HG03571 (cell line): ENCODE measurements at regions not wholly inside any gene's neighbourhood (a gene's known extent, or its start where the extent isn't known, plus 50 kb on each side); places are given as distances from the start of the nearest gene placed in this dataset.

ENCODE experiments used
- ATAC-seq: cut with Tn5 transposase; IDR thresholded peaks from one replicate; pipeline ENCODE4 v1.9.1; 2021; ENCODE audit not compliant: unreplicated experiment

DNA sequence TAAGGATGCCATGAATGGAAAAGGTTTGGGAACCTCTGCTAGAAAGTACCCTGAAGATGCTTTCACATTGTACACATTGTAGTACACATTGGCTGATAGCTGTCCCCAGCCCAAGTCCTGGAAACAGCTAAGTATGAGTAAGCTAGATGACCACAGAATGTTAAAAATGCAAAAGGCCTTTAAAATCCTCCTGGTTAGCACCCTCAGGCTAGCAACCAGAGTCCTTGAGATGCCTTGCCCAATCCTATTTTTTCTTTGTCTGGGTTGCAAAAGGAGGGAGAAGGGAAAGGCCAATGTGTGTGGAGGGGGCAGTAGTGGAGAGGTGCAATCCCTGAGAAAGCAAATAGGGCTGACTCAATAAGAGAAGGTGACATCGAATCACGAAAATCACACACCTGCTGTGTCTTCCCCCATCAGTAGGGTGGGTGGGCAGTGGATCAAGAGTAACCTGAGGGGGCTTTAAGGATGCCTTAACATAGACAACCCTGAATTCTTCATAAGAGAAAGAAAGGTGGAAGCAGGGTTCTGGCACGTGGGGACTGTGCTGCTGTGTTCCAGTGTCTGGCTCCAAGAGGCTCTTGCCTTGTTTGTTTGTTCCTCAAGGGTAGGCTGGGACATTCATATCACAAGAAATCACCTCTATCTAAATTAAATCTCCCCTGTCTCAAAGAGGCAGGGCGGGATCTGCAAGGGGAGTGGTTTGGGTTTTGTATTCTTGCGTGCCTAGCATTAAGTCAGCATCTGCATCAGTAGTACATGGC lies 266.2 kb upstream of the PLXNA2 start:
- ATAC-seq: no peak

DNA sequence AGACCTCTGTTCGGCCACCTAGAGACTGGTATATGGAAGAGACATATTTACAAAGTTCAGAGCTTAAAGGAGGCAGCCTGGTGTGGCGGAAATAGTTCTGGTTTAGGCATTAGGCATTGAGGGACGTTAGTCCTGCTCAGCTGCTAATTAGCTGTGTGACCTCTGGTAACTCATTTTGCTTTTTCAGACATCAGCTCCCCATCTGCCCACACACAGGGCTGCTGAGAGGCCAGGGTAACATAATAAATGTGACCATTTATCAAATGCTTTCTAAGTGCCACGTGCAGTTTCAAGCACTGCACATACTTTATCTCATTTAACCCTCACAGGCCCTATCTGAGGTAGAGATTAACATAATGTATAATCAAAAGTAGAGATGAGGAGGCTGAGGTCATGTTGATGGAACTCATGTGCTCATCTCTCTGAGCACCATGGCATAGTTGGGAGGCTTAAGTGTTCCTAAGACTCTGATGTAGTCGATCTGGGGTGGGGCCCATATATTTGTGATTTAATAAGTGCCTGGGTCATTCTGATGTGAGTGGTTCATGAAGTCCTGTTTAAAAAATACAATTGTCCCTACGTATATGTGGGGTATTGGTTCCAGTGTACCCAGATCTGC lies 267.2 kb upstream of the PLXNA2 start:
- ATAC-seq: no peak

- no peak for ATAC-seq
Measured at GRCh38 chr1:208513799-208514198, 269.6 kb upstream of the PLXNA2 start.

DNA sequence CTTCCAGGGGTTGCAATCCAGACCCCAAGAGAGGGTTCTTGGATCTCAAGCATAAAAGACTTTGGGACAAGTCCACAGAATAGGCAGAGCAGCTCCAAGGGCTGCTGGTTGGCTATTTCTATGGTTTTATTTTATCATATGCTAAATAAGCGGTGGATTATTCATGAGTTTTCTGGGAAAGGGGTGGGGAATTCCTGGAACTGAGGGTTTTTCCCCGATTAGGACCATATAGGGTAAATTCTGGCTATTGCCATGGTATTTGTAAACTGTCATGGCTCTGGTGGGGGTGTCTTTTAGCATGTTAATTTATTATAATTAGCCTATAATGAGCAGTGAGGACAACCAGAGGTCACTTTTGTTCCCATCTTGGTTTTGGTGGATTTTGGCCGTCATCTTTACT lies 270.9 kb upstream of the PLXNA2 start:
- ATAC-seq: no peak

DNA sequence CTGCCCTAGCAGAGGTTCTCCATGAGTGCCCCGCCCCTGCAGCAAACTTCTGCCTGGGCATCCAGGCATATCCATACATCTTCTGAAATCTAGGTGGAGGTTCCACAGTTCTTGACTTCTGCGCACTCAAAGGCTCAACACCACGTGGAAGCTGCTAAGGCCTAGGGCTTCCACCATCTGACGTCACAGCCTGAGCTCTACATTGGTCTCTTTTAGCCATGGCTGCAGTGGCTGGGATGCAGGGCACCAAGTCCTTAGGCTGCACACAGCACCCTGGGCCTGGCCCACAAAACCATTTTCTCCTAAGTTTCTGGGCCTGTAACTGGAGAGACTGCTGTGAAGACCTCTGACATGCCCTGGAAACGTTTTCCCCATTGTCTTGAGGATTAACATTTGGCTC lies 272.6 kb upstream of the PLXNA2 start:
- ATAC-seq: no peak

GRCh38 chr1:208520438-208521099 lies 276.4 kb upstream of the PLXNA2 start:
- no peak for ATAC-seq

DNA sequence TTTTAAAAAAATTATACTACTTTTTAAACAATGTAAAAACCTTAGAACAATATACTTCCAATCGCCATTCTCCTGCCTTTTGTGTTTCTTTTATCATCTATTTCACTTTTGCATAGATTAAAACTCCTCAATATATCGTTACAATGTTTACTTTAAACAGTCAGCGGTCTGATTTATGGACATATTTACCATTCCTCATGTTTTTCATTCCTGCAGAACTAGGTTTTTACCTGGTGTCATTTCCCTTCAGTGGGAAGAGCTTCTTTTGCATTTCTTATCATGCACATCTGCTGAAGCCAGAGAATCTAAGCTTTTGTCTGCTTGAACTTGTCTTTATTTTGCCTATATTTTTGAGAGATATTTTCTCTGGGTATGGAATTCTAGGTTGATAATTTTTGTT lies 277.4 kb upstream of the PLXNA2 start:
- no peak for ATAC-seq

DNA sequence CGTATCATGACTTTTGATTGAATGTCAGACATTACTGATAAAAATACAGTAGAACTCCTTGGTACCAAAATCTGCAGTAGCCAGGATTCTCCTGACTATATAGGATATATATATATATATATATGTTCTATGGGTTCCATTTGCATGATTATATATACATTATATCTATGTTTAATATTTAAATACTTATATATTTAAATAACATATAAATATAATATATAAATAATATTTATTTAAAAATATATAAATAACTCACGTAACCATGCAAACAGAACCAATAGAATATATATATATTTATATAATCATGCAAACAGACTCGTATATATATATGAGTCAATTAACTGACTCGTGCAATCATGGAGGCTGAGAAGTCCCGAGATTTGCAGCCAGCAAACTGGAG lies 278.8 kb upstream of the PLXNA2 start:
- ATAC-seq: no peak

DNA sequence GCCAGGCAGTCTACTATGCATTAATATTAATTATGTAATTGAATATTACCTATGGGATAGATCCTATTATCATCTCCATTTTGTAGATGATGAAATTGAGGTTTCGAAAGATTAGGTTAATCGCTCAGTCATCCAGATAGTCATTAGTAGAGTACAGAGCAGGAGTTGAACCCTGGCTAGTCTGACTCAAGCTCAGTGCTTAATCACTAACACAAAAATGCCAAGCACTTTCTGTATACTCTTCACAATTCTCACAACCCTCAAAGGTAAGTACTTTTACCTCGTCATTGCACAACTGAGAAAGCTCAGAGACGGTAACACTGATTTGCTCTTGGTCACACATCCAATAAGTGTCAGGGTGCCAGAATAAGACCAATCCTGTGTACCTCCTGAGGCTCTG lies 280.2 kb upstream of the PLXNA2 start:
- ATAC-seq: no peak

DNA sequence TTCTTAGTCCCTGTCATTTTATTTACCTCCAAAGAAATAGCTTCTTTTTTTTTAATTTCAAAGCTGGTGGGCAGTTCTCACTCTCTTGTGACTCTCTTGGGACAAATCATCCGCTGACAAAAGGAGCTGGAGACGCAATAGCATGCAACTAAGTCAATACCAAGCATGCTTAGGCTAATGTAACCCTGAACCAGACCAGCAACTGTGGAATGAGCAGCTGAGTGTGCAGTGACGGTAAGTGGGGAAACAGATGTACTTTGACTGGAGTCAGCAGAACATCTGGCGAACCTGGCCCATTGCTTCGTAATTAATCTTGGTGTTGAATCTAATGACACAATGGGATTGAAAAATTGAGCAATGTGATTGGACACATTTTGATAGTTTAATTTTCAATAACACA lies 280.7 kb upstream of the PLXNA2 start:
- ATAC-seq: no peak

DNA sequence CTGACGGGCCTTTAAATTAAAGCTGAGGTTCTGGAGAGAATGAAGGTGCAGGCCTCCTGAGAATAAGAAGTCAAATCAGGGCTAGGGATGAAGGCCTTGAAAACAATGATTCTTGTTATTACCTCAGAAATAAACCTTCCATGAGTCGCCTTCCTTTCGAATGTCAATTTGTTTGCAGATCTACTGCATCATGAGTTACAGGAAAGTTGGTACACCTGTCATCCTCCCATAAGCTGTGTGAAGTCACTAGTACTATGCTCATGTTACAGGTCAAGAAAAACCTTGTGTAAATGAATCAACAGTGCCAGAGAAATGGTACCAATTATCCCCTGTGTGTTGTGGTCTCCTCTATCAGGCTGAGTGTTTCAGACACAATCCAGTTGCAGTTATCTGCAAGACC lies 281.2 kb upstream of the PLXNA2 start:
- ATAC-seq: no peak

- no peak for ATAC-seq
Measured at GRCh38 chr1:208526613-208527125, 282.5 kb upstream of the PLXNA2 start.

DNA sequence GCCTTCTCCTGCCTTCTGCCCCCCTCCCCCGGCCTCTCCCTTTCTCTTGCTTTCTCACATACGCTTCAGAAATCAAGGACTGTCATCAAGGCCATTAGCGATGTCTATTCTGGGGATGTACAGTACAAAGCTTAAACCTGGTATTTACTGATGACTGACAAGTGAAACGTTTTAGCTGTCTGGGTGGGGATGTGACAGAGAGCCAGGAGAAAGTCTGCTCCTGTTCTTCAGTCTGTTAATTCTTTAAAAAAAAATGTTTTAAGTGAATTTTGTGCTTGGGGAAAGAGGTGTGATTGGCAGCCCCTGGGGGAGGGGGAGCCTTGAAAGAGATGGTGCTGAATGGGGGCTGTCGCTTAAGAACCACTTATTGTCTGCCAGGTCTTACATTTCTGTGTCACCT lies 283.0 kb upstream of the PLXNA2 start:
- no peak for ATAC-seq

GRCh38 chr1:208528578-208529240 lies 284.5 kb upstream of the PLXNA2 start:
- no peak for ATAC-seq

GRCh38 chr1:208531003-208531750 lies 287.0 kb upstream of the PLXNA2 start:
- ATAC-seq: no peak

GRCh38 chr1:208533746-208534598 lies 289.8 kb upstream of the PLXNA2 start:
- ATAC-seq: no peak

- ATAC-seq: no peak
Measured at GRCh38 chr1:208534599-208534897, 290.4 kb upstream of the PLXNA2 start.

- no peak for ATAC-seq
Measured at GRCh38 chr1:208534979-208535378, 290.8 kb upstream of the PLXNA2 start.

DNA sequence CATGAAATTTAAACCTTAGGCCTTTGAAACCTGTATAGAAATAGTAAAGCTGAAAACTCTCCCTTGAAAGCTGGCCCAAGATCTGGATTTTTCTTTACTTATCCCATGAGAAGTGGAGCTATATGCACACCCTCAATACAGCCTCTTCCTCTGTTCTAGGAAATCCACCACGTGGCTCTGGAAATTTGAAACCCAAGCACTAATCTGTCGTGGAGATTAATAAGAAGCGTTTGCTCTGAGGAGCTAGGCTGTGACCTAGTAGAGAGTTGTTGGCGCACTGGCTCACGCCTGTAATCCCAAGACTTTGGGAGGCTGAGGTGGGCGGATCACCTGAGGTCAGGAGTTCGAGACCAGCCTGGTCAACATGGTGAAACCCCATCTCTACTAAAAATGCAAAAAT lies 291.3 kb upstream of the PLXNA2 start:
- ATAC-seq: no peak

GRCh38 chr1:208536212-208536611 lies 292.0 kb upstream of the PLXNA2 start:
- ATAC-seq: no peak
